Bronchial epithelial cell (primary cell): ENCODE measurements at regions not wholly inside any gene's neighbourhood (a gene's known extent, or its start where the extent isn't known, plus 50 kb on each side); places are given as distances from the start of the nearest gene placed in this dataset.

Source experiments
- DNase-seq: peaks from one replicate; pipeline ENCODE4 v3.0.0-alpha.2; 2010; ENCODE audit warnings: low read depth
- FAIRE-seq: peaks from 2 replicates; lab custom pipeline; 2011; peaks lifted over from hg19 to GRCh38; lab: Jason Lieb, UNC
- H3K27me3 ChIP-seq: 2 replicates; pipeline ENCODE4 v1.5.1; 2011; ENCODE audit warnings: low read length; ENCODE audit not compliant: control insufficient read depth, insufficient read depth
- H3K36me3 ChIP-seq: 2 replicates; pipeline ENCODE4 v1.5.1; 2011; ENCODE audit warnings: low read length; ENCODE audit not compliant: control insufficient read depth, insufficient read depth
- H3K4me3 ChIP-seq: 2 replicates; pipeline ENCODE4 v1.5.1; 2011; ENCODE audit warnings: mild to moderate bottlenecking, low read depth, low read length, control low read depth
- TF ChIP-seq, protein P1 (sequence below): IDR thresholded peaks from 2 replicates; pipeline ENCODE4 v1.5.1; 2011; ENCODE audit warnings: mild to moderate bottlenecking, moderate library complexity, low read length, control low read depth, inconsistent platforms; ENCODE audit not compliant: insufficient read depth, severe bottlenecking

DNA sequence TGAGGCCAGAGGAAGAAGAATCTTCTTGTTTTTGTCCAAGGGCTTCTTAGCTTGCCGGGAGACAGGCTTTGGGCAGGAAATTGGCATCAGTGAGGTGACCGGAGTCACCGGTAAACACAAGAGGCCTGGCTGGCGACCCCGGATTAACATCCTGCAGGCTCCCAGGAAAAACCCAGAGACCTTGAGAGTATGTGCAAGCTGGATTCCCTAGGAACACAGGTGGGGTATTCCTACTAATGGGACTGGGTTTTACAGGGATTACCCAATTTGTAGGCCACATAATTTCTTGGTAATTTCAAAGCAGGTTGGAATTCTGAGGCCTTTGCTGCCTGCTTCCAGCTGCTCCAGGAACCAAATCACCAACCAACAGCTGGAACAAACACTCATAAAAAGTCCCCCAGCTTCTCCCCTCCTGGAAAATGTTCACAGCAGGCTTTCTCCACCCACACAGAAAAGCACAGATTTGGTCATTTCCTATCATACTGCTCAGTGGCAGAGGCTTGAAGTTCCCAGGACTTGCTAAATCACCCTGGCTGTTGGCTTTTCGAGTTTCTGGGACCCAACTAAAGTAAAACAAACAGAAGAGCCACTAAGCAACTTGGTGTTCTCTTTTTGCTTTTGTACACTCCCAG, 258.8 kb downstream of the IRF8 start:
- DNase-seq (no peak), FAIRE-seq (no peak)
- Histone ChIP-seq H3K36me3 (no peaks in the 10 kb centered on the region), H3K4me3 (no peak overlapping the region), H3K27me3 (no peaks in the 10 kb centered on the region)
- TF ChIP-seq, protein P1, sequence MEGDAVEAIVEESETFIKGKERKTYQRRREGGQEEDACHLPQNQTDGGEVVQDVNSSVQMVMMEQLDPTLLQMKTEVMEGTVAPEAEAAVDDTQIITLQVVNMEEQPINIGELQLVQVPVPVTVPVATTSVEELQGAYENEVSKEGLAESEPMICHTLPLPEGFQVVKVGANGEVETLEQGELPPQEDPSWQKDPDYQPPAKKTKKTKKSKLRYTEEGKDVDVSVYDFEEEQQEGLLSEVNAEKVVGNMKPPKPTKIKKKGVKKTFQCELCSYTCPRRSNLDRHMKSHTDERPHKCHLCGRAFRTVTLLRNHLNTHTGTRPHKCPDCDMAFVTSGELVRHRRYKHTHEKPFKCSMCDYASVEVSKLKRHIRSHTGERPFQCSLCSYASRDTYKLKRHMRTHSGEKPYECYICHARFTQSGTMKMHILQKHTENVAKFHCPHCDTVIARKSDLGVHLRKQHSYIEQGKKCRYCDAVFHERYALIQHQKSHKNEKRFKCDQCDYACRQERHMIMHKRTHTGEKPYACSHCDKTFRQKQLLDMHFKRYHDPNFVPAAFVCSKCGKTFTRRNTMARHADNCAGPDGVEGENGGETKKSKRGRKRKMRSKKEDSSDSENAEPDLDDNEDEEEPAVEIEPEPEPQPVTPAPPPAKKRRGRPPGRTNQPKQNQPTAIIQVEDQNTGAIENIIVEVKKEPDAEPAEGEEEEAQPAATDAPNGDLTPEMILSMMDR: no peak

DNA sequence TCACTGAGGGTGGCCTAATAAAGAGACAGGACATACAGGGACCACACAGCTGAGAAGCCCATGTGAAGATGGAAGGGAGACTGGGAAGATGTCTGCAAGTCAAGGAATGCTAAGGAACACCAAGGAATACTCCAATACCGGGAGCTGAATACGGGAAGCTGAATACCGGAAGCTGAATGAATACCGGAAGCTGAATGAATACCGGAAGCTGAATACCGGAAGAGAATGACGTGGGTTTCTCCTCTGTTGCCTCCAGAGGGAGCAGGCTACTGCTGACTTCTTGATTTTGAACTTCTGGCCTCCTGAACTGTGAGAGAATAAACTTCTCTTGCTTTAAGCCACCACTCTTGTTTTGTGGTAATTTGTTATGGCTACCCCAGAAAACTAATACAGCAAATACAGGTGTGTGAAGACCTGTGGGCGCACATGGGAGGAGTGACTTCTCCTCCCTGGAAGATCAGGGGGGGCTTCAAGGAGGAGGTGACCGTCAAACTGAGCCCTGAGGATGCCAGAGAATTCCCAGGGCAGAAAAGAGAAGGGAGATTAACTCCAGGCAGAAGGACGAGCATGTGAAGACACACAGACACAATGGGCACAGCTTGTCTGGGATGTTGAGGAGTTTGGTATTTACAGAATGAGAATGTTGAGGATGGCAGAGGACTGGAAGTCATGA, 259.9 kb downstream of the IRF8 start:
- no peak for DNase-seq
- TF ChIP-seq, protein P1: no peak
- no peak for FAIRE-seq
- Histone ChIP-seq H3K36me3 (no peaks in the 10 kb centered on the region), H3K27me3 (no peaks in the 10 kb centered on the region), H3K4me3 (no peak overlapping the region)

DNA sequence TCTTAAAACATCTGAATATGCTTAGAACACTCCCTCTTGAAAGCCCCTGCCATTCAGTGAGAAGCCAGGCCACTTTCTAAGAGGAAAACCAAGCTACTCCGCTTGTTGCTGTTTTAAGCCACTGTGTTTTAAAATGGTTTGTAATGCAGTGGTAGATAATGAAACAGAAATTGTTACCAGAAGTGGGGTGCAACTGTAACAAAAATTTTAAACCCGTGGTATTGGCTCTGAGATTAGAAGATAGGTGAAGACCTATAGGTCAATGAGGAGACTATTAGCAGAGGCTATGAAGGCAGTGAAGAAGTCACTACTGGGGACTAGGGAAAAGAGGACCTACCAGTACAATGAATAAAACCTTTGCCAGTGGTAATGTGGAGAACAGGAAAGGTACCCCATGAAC, 266.5 kb downstream of the IRF8 start:
- no peaks in the 10 kb centered on the region for H3K27me3 ChIP-seq
- TF ChIP-seq, protein P1: no peak
- DNase-seq (no peak), FAIRE-seq (no peak)
- H3K4me3 ChIP-seq: no peak overlapping the region
- H3K36me3 ChIP-seq: no peaks in the 10 kb centered on the region

DNA sequence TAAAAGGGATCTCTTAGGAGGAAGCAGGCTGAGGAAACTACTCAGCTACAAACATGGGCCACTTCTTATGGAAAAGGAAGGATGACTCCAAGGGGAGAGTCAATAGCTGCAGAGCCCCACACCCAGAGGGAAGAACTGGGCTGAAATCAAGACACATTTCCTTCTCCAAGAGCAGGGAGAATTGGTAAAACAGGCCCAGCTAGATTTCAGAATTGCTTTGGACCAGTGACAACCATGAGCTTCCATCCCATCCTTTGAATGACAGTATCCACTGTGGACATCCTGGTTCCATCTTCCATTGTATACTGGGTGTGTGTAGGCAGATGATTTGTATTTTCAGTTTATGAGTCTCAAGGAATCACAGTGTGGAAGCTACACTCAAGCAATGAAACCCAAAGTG, 267.5 kb downstream of the IRF8 start:
- Histone ChIP-seq H3K4me3 (no peak overlapping the region), H3K36me3 (no peaks in the 10 kb centered on the region), H3K27me3 (no peaks in the 10 kb centered on the region)
- no peak for DNase-seq
- no peak for FAIRE-seq
- TF ChIP-seq, protein P1: no peak

DNA sequence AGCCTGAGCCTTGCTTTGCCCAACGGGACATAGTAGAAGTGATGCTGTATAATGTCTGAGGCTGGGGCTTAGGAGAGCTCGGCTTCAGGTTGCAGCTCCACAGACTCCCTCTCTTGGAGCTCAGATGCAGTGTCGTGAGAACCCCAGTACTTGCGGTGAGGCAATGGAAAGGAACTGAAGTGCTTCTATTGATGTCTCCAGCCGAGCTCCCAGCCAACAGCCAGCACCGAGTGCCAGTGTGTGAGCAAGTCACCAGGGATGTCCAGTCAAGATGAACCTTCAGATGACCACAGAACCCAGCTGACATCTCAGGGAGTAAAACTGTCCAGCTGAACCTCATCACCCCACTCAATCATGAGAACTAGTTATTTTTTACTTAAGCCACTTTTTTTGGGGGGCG, 268.1 kb downstream of the IRF8 start:
- TF ChIP-seq, protein P1: no peak
- Histone ChIP-seq H3K27me3 (no peaks in the 10 kb centered on the region), H3K4me3 (no peak overlapping the region), H3K36me3 (no peaks in the 10 kb centered on the region)
- FAIRE-seq (no peak), DNase-seq (no peak)
